CD4-positive, alpha-beta T cell (primary cell): ENCODE measurements at regions not wholly inside any gene's neighbourhood (a gene's known extent, or its start where the extent isn't known, plus 50 kb on each side); places are given as distances from the start of the nearest gene placed in this dataset.

Experiments
- ATAC-seq: fragments of 200-7000 bp; cut with Tn5 transposase; one replicate; pipeline ENCODE4 v1.10.0; 2022; ENCODE audit warnings: mild to moderate bottlenecking; ENCODE audit not compliant: poor library complexity
- CTCF ChIA-PET: fragments of 350-600 bp; sonication (Branson Sonifier 250); formaldehyde crosslinking; loops from one replicate; lab custom pipeline; 2021; ENCODE audit warnings: antibody characterized with exemption, inconsistent platforms; lab: Charles Lee
- POLR2A ChIA-PET: fragments of 350-600 bp; sonication (Branson Sonifier 250); formaldehyde crosslinking; loops from one replicate; lab custom pipeline; 2021; ENCODE audit warnings: antibody characterized with exemption, inconsistent platforms; lab: Charles Lee
- DNase-seq, 14 experiments: peaks; one replicate each; pipeline ENCODE4 v3.0.0-alpha.2; 2013 to 2020; ENCODE audit warnings: mixed read lengths in 2 of 14
- H3K27ac ChIP-seq, 2 donors: one replicate each; pipeline versions ENCODE4 v1.5.1 to v1.7.0; 2013; ENCODE audit warnings: low read length in 2 of 2, low read depth in 1 of 2, mild to moderate bottlenecking in 1 of 2
- H3K27me3 ChIP-seq, 2 experiments: 1 replicate in 1 of 2; 2 replicates in 1 of 2; pipeline versions ENCODE4 v1.6.1 to v1.7.0; 2013; ENCODE audit warnings: low read length in 2 of 2, control low read depth in 1 of 2, mild to moderate bottlenecking in 1 of 2, moderate library complexity in 1 of 2; ENCODE audit not compliant: insufficient read depth in 2 of 2, control insufficient read depth in 1 of 2
- H3K36me3 ChIP-seq: one replicate; pipeline ENCODE4 v1.6.1; 2013; ENCODE audit warnings: low read length, control low read depth; ENCODE audit not compliant: insufficient read depth
- H3K4me1 ChIP-seq: one replicate; pipeline ENCODE4 v1.6.1; 2013; ENCODE audit warnings: low read length, control low read depth; ENCODE audit not compliant: insufficient read depth
- H3K4me3 ChIP-seq: one replicate; pipeline ENCODE4 v1.5.1; 2013; ENCODE audit warnings: mild to moderate bottlenecking, low read length, moderate library complexity
- H3K9me3 ChIP-seq, 2 experiments: 1 replicate in 1 of 2; 2 replicates in 1 of 2; pipeline versions ENCODE4 v1.6.1 to v1.7.0; 2013; ENCODE audit warnings: low read length in 2 of 2, mild to moderate bottlenecking in 2 of 2, control low read depth in 1 of 2, moderate library complexity in 1 of 2; ENCODE audit not compliant: control insufficient read depth in 1 of 2, insufficient read depth in 1 of 2
- H3K27ac Mint-ChIP-seq: one replicate; pipeline ENCODE4 v1.8.0; 2020; ENCODE audit warnings: mixed read lengths
- H3K27me3 Mint-ChIP-seq: one replicate; pipeline ENCODE4 v1.8.0; 2021; ENCODE audit warnings: mixed read lengths
- H3K36me3 Mint-ChIP-seq: one replicate; pipeline ENCODE4 v1.8.0; 2021; ENCODE audit warnings: low read depth, mixed read lengths
- H3K4me1 Mint-ChIP-seq: one replicate; pipeline ENCODE4 v1.8.0; 2021; ENCODE audit warnings: low read depth, mixed read lengths
- H3K4me3 Mint-ChIP-seq: one replicate; pipeline ENCODE4 v1.8.0; 2020; ENCODE audit warnings: mild to moderate bottlenecking, mixed read lengths
- H3K9me3 Mint-ChIP-seq: one replicate; pipeline ENCODE4 v1.8.0; 2020; ENCODE audit warnings: mixed read lengths
- intact Hi-C, 2 experiments: fragments of 100-400 bp; cut with DNase I in 1 of 2; cut with micrococcal nuclease in 1 of 2; formaldehyde crosslinking; loops; one replicate each; pipeline versions ENCODE4 v1.15.1 to v1.9.0; 2023 to 2025; cut with DNase I, micrococcal nuclease
- TF ChIP-seq, protein P1 (sequence below): fragments of 200-600 bp; IDR thresholded peaks from one replicate; pipeline ENCODE4 v1.8.0; 2022; ENCODE audit warnings: antibody characterized with exemption, mild to moderate bottlenecking

DNA sequence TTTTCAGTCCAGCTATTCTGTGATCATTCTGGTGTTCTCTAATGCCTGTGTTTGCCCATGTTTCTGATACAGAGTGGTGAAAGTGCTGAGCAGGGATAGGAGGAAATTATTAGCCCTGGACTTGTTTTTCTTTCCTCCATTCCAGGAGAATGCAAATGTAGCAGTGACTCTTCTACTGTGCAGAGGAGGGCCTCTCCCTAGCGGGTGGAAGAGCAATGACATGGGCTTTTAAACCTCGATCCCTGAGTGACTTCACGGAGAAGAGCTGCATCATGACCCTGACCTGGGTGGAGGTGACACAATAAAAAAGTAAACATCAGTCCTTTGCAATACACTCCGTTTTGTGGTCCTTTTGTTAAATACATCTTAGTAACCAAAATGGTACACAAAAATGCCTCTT is 68.0 kb upstream of the NETO1 start:
- H3K9me3 Mint-ChIP-seq = no peaks in the 10 kb centered on the region
- ChIA-PET POLR2A (no interaction called here), CTCF (no interaction called here)
- no peak overlapping the region for H3K27ac ChIP-seq
- intact Hi-C loops = loop anchor here in 1 of 2 experiments (10.0 kb wide), 1 partner anchor 61 kb away; no protein-coding TSS in a partner anchor
- H3K27me3 Mint-ChIP-seq = no peaks in the 10 kb centered on the region
- H3K4me1 ChIP-seq = no peaks in the 10 kb centered on the region
- H3K9me3 ChIP-seq = no peaks in the 10 kb centered on the region
- no peak for ATAC-seq
- no peaks in the 10 kb centered on the region for H3K36me3 Mint-ChIP-seq
- no peak overlapping the region for H3K27ac Mint-ChIP-seq
- H3K4me3 Mint-ChIP-seq = no peak overlapping the region
- no peaks in the 10 kb centered on the region for H3K36me3 ChIP-seq
- no peak overlapping the region for H3K4me3 ChIP-seq
- TF ChIP-seq, protein P1, sequence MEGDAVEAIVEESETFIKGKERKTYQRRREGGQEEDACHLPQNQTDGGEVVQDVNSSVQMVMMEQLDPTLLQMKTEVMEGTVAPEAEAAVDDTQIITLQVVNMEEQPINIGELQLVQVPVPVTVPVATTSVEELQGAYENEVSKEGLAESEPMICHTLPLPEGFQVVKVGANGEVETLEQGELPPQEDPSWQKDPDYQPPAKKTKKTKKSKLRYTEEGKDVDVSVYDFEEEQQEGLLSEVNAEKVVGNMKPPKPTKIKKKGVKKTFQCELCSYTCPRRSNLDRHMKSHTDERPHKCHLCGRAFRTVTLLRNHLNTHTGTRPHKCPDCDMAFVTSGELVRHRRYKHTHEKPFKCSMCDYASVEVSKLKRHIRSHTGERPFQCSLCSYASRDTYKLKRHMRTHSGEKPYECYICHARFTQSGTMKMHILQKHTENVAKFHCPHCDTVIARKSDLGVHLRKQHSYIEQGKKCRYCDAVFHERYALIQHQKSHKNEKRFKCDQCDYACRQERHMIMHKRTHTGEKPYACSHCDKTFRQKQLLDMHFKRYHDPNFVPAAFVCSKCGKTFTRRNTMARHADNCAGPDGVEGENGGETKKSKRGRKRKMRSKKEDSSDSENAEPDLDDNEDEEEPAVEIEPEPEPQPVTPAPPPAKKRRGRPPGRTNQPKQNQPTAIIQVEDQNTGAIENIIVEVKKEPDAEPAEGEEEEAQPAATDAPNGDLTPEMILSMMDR = no peak
- DNase-seq = no peak
- H3K27me3 ChIP-seq = no peaks in the 10 kb centered on the region
- H3K4me1 Mint-ChIP-seq = no peaks in the 10 kb centered on the region

DNA sequence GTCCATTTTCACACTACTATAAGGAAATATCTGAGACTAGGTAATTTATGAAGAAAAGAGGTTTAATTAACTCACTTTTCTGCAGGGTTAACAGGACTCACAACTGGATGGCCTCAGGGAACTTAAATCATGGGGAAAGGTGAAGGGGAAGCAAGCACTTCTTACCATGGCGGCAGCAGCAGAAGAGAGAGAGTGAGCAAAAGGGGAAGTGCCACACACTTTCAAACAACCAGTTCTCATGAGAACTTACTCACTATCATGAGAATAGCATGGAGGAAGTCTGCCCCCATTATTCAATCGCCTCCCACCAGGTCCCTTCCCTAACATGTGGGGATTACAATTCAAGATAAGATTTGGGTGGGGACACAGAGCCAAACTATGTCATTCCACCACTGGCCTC is 55.1 kb upstream of the NETO1 start:
- H3K36me3 Mint-ChIP-seq = no peaks in the 10 kb centered on the region
- Histone ChIP-seq H3K4me1 (no peaks in the 10 kb centered on the region), H3K27me3 (no peaks in the 10 kb centered on the region), H3K4me3 (no peak overlapping the region), H3K27ac (no peak overlapping the region), H3K9me3 (peaks cover 0 to 15% of the 10 kb centered on the region in 2 experiments), H3K36me3 (no peaks in the 10 kb centered on the region)
- H3K27ac Mint-ChIP-seq = no peak overlapping the region
- POLR2A ChIA-PET = no interaction called here
- peaks cover 18% of the 10 kb centered on the region for H3K9me3 Mint-ChIP-seq
- DNase-seq = no peak
- no peak for ATAC-seq
- H3K4me1 Mint-ChIP-seq = no peaks in the 10 kb centered on the region
- H3K27me3 Mint-ChIP-seq = no peaks in the 10 kb centered on the region
- intact Hi-C loops = no loop called here
- TF ChIP-seq, protein P1 = no peak
- no peak overlapping the region for H3K4me3 Mint-ChIP-seq
- CTCF ChIA-PET = no interaction called here
